GM12873 (cell line): ENCODE measurements at regions not wholly inside any gene's neighbourhood (a gene's known extent, or its start where the extent isn't known, plus 50 kb on each side); places are given as distances from the start of the nearest gene placed in this dataset.

Experiments used
- TF ChIP-seq, protein P1 (sequence below): IDR thresholded peaks from 2 replicates; pipeline ENCODE4 v1.5.1; 2012; ENCODE audit warnings: low read depth, mild to moderate bottlenecking, moderate library complexity, low read length, control low read depth; ENCODE audit not compliant: insufficient read depth; ENCODE audit errors: missing control alignments

GRCh38 chr18:28863396-28863795, 686.5 kb upstream of the CDH2 start:
- TF ChIP-seq, protein P1, sequence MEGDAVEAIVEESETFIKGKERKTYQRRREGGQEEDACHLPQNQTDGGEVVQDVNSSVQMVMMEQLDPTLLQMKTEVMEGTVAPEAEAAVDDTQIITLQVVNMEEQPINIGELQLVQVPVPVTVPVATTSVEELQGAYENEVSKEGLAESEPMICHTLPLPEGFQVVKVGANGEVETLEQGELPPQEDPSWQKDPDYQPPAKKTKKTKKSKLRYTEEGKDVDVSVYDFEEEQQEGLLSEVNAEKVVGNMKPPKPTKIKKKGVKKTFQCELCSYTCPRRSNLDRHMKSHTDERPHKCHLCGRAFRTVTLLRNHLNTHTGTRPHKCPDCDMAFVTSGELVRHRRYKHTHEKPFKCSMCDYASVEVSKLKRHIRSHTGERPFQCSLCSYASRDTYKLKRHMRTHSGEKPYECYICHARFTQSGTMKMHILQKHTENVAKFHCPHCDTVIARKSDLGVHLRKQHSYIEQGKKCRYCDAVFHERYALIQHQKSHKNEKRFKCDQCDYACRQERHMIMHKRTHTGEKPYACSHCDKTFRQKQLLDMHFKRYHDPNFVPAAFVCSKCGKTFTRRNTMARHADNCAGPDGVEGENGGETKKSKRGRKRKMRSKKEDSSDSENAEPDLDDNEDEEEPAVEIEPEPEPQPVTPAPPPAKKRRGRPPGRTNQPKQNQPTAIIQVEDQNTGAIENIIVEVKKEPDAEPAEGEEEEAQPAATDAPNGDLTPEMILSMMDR: no peak

DNA sequence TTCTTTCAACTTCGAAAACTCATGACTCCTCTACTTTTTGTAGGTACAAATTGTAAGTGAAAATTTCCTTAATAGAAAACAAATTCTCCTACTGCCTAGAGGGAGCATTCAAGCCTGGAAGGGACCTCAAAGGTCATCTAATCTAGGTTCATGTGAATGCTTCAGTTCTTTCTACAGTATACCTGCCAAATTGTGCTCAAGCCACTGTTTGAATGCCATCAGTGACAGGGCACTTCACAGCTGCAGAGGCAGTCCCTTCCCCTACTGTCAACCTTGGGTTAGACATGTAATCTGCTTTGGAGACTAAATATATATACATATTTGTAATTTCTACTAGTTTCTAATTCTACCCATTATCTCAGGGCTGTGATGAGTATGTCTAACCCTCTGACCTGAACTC, 681.3 kb upstream of the CDH2 start:
- TF ChIP-seq, protein P1: no peak

DNA sequence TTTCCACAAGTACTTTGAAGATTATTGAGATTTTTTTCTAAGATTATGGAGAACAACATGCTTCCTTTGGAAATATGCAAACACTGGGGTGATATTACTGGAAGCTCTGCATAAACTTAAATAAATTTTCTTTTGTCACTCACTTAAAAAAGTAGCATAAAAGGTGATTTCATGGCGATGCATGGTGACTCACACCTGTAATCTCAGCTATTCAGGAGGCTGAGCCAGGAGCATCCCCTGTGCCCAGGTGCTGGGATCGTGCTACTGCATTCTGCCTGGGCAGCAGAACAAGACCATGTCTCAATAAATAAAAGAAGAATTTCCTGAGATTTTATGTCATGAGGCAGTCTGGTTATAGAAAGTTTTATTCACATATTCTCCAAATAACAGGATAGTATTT, 679.1 kb upstream of the CDH2 start:
- TF ChIP-seq, protein P1: no peak

DNA sequence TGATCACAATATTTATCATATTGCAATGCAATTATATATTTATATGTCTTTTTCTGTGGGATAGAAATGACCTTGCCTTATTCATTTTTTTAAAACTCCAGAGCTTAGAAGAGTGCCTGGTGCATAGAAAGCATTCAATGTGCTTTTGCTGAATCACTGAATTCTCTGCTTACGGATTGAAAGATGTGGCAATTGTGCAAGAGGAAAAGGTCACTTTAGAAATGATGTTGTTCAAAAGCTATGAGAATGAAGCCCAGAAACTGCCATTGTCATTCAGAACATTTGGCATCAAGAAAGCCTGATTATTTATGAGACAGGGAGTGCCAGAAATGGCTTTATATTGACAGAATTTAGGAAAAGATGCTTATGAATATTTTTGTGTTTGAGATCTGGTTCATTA, 678.6 kb upstream of the CDH2 start:
- TF ChIP-seq, protein P1: no peak

- TF ChIP-seq, protein P1: no peak
Measured at GRCh38 chr18:28854964-28855363, 678.0 kb upstream of the CDH2 start.

DNA sequence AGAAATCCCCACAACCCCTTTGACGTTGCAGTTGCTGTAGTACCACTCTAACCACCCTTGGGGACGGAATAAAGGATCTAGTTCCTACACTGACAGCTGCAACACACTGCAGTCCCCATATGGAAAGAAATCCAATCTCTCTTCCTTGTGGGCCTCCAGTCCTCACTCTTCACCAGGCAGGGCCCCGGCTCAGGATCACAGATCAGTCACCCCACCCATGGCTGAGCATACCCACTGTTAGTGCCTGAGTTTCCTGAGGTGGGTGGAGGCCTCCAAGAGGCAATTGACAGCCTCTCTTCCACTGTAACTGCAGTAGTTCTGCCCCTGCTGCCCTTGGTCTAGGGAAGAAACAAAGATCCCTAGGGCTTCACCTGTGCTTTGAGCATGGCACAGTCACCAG, 670.0 kb upstream of the CDH2 start:
- TF ChIP-seq, protein P1: no peak

DNA sequence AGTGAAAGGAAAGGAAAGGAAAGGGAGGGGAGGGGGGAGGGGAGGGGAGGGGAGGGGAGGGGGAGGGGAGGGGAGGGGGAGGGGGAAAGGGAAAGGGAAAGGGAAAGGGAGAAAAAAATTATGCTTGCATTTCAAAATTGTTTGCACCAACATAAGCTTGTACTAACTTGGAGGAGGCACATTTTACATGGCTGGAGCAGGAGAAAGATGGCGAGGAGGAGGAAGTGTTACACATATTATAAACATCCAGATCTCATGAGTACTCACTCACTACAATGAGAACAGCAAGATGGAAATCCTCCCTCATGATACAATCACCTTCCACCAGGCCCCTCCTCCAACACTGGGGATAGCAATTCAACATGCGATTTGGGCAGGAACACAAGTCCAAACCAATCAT, 660.2 kb upstream of the CDH2 start:
- TF ChIP-seq, protein P1: no peak
